HepG2 (cell line): ENCODE measurements at regions not wholly inside any gene's neighbourhood (a gene's known extent, or its start where the extent isn't known, plus 50 kb on each side); places are given as distances from the start of the nearest gene placed in this dataset.

ENCODE experiments used
- ATAC-seq: fragments of 200-7000 bp; cut with Tn5 transposase; 3 replicates; pipeline ENCODE4 v1.9.1; 2020; ENCODE audit warnings: mild to moderate bottlenecking, moderate library complexity
- BruUV-seq: library from RNA; stranded (reverse); fragments of 400-500 nt; replicated peaks from 2 replicates; lab custom pipeline; 2021; lab: Mats Ljungman, UMichigan
- CTCF ChIA-PET: fragments of 300-600 bp; formaldehyde crosslinking; extraction: SDS; loops from one replicate; lab custom pipeline; 2021; ENCODE audit warnings: low total read pairs, inconsistent platforms, low intra/inter-chr PET ratio; lab: Yijun Ruan, JAX
- POLR2A ChIA-PET: fragments of 350-600 bp; sonication (Branson Sonifier 250); formaldehyde crosslinking; loops from one replicate; lab custom pipeline; 2020; ENCODE audit warnings: antibody characterized with exemption, inconsistent platforms; lab: Yijun Ruan, JAX
- DNase-seq: peaks from one replicate; pipeline ENCODE4 v3.0.0-alpha.2; 2015; ENCODE audit warnings: low spot score
- FAIRE-seq: peaks from 3 replicates; lab custom pipeline; 2011; peaks lifted over from hg19 to GRCh38; lab: Jason Lieb, UNC
- H2AFZ ChIP-seq: one replicate; pipeline ENCODE4 v1.6.1; 2011; ENCODE audit warnings: low read length, inconsistent platforms
- H3K27ac ChIP-seq: fragments of 300-600 bp; 3 replicates; pipeline ENCODE4 v1.8.0; 2011; ENCODE audit warnings: mixed run types, mild to moderate bottlenecking, mixed read lengths, low read length, inconsistent platforms; ENCODE audit not compliant: insufficient read depth; ENCODE audit errors: extremely low read length
- H3K27me3 ChIP-seq, 2 experiments: fragments of 200-600 bp in 1 of 2; 2 replicates in 1 of 2; 3 replicates in 1 of 2; pipeline versions ENCODE4 v1.6.0 to v1.8.0; 2011; ENCODE audit warnings: low read length in 2 of 2, mild to moderate bottlenecking in 2 of 2, moderate library complexity in 2 of 2, inconsistent platforms in 1 of 2; ENCODE audit not compliant: insufficient read depth in 2 of 2, control insufficient read depth in 1 of 2
- H3K36me3 ChIP-seq, 2 experiments: fragments of 200-600 bp in 1 of 2; replicated peaks in 1 of 2; 2 replicates in 1 of 2; 3 replicates in 1 of 2; pipeline versions ENCODE4 v1.5.1 to v1.8.0; 2011; ENCODE audit warnings: low read length in 2 of 2, inconsistent platforms in 1 of 2; ENCODE audit not compliant: insufficient read depth in 2 of 2, control insufficient read depth in 1 of 2
- H3K4me1 ChIP-seq: 2 replicates; pipeline ENCODE4 v1.5.1; 2012; ENCODE audit warnings: low read length, inconsistent platforms; ENCODE audit not compliant: insufficient read depth
- H3K4me2 ChIP-seq: 2 replicates; pipeline ENCODE4 v1.6.0; 2011; ENCODE audit warnings: low read depth, low read length, inconsistent platforms
- H3K4me3 ChIP-seq, 3 experiments: fragments of 200-600 bp in 1 of 3; sonication (generic), shearing (Covaris generic) in 1 of 3; replicated peaks in 1 of 3; 2 replicates each; pipeline ENCODE4 v1.5.1; 2011 to 2016; ENCODE audit warnings: low read length in 3 of 3, inconsistent platforms in 2 of 3, low read depth in 2 of 3, mild to moderate bottlenecking in 2 of 3, control low read depth in 1 of 3, mixed read lengths in 1 of 3; ENCODE audit not compliant: insufficient read depth in 1 of 3
- H3K79me2 ChIP-seq: one replicate; pipeline ENCODE4 v1.6.1; 2011; ENCODE audit warnings: low read length, inconsistent platforms; ENCODE audit not compliant: insufficient read depth
- H3K9ac ChIP-seq: 2 replicates; pipeline ENCODE4 v1.6.0; 2011; ENCODE audit warnings: mild to moderate bottlenecking, low read depth, low read length, inconsistent platforms; ENCODE audit not compliant: insufficient read depth
- H3K9me3 ChIP-seq: 2 replicates; pipeline ENCODE4 v1.5.1; 2012; ENCODE audit warnings: mild to moderate bottlenecking, low read length
- H4K20me1 ChIP-seq: 2 replicates; pipeline ENCODE4 v1.6.0; 2011; ENCODE audit warnings: inconsistent platforms, mild to moderate bottlenecking, low read length, moderate library complexity; ENCODE audit not compliant: insufficient read depth
- ATF7 ChIP-seq, 2 experiments: fragments of 450-650 bp in 1 of 2; sonication (generic) in 1 of 2; formaldehyde crosslinking in 1 of 2; IDR thresholded peaks; 2 replicates each; pipeline versions ENCODE4 v1.4.0 to v1.6.1; 2016 to 2020; ENCODE audit warnings: antibody characterized with exemption in 1 of 2, mild to moderate bottlenecking in 1 of 2, missing genetic modification reagents in 1 of 2
- CEBPB ChIP-seq: IDR thresholded peaks from 2 replicates; pipeline ENCODE4 v1.6.1; 2011; ENCODE audit warnings: low read depth, low read length, improper control_type of control experiment, borderline replicate concordance
- GABPA ChIP-seq, 2 experiments: IDR thresholded peaks; 2 replicates each; pipeline ENCODE4 v1.6.1; 2011 to 2016; ENCODE audit warnings: low read depth in 2 of 2, low read length in 1 of 2, missing biosample characterization in 1 of 2, missing genetic modification characterization in 1 of 2
- MIER2 ChIP-seq: IDR thresholded peaks from 2 replicates; pipeline ENCODE4 v1.6.1; 2016; ENCODE audit warnings: missing biosample characterization, missing genetic modification reagents
- NCOA2 ChIP-seq: sonication (generic); formaldehyde crosslinking; IDR thresholded peaks from 2 replicates; pipeline ENCODE4 v1.8.0; 2022; ENCODE audit warnings: inconsistent platforms
- NCOA5 ChIP-seq: sonication (generic); formaldehyde crosslinking; IDR thresholded peaks from 2 replicates; pipeline ENCODE4 v1.4.0; 2020; ENCODE audit warnings: missing genetic modification reagents
- ZBTB25 ChIP-seq: IDR thresholded peaks from 2 replicates; pipeline ENCODE4 v1.6.1; 2018; ENCODE audit warnings: missing genetic modification reagents
- ZNF432 ChIP-seq: sonication (generic); formaldehyde crosslinking; IDR thresholded peaks from 2 replicates; pipeline ENCODE4 v1.5.0; 2020; ENCODE audit warnings: missing genetic modification reagents, mild to moderate bottlenecking, borderline replicate concordance
- ZNF572 ChIP-seq: sonication (generic); formaldehyde crosslinking; IDR thresholded peaks from 2 replicates; pipeline ENCODE4 v1.5.1; 2020; ENCODE audit warnings: mild to moderate bottlenecking, missing genetic modification reagents
- ZNF788 ChIP-seq: sonication (generic); formaldehyde crosslinking; IDR thresholded peaks from 2 replicates; pipeline ENCODE4 v1.5.0; 2020; ENCODE audit warnings: mild to moderate bottlenecking, missing genetic modification reagents, borderline replicate concordance
- ZSCAN9 ChIP-seq: IDR thresholded peaks from 2 replicates; pipeline ENCODE4 v1.6.1; 2016; ENCODE audit warnings: borderline replicate concordance
- WGBS: methylation state at CpG from one replicate; pipeline ENCODE4 v1.1.6; 2017; ENCODE audit warnings: low lambda C conversion rate; 5-methylcytosine and 5-hydroxymethylcytosine counted together
- in situ Hi-C: cut with HindIII; loops from 2 replicates; pipeline ENCODE4 v1.10.0; 2017; ENCODE audit warnings: low pct_unique_long_range_greater_than_20kb; ENCODE audit not compliant: extremely low pct_ligation_motif_present
- intact Hi-C: fragments of 100-400 bp; cut with micrococcal nuclease; formaldehyde crosslinking; loops from one replicate; pipeline ENCODE4 v1.10.0; 2022; ENCODE audit not compliant: unreplicated experiment

DNA sequence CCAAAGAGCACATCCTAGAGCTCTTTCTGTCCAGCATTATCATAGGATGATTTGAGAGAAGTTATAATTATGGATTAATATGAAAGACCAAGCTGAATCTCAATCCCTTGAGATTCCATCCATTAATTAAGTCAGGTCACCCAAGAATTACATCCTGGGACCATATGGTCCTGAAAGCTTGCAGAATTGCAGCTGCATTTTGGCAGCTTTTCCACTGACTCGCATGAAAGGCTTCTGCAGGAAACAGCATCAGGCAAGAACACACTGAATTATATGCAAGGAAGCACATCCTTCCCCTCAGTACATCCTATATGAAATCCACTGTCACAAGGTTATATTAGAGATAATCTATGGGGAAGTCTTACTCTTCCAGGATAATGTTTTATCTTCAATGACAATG is 109.1 kb upstream of the CTNND2 start (continued):
- no peak for TF ChIP-seq ZBTB25 (CRISPR knock-in tag)
- no peak for TF ChIP-seq ZSCAN9 (CRISPR knock-in tag)
- TF ChIP-seq NCOA5 (CRISPR knock-in tag), result no peak
- TF ChIP-seq, all 625 proteins: peak for 0

DNA sequence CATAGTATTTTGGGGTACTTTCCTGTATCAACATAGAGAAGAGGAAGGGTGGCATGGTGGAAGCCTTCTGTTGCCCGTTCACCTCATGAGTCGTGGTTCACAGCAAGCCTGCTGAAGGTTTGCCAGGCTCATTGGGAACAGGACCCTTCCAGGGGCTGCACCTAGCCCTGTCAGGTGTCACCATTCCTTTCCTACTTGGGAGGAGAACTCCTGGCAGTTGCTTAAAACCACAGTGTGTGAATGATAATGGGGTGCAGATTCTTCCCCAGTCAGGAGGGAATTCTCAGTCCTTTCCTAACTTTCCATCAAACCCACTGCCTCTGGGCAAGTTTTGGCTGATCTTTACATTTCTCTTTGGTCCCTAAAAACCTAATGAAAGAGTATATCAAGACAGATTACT is 99.4 kb upstream of the CTNND2 start:
- FAIRE-seq, result no peak
- no TSS peak for BruUV-seq

DNA sequence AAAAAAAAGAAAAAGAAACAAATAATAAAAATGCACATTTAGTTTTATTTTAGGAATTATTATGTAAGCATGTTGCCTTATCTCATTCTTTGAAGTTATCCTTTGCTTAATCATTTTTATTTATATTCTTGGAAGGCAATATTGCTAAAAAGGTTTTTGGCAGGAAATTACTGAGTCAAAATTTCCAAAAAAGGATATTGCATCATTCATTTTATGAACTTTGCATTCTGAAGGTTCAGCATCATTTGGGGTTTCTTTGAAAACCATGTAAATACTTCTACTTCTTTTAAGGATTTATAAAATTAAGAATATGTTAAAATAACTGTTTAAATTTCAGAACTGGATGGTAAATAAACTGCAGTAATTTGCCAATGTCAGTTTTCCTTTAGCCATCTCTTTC is 94.2 kb upstream of the CTNND2 start:
- peak; percentile 25; the same call in 1 of the 2 replicates for TF ChIP-seq ATF7 (IDR thresholded peaks at IDR 0.05)
- no peak for TF ChIP-seq ATF7 (CRISPR knock-in tag; IDR thresholded peaks at IDR 0.05)
- TF ChIP-seq NCOA2 (CRISPR knock-in tag), result no peak
- TF ChIP-seq CEBPB, result peak; percentile 22; the same call in 1 of the 2 replicates
- TF ChIP-seq GABPA (IDR thresholded peaks at IDR 0.05; ENCODE audit: low read depth, low read length), result no peak
- TF ChIP-seq GABPA (CRISPR knock-in tag; IDR thresholded peaks at IDR 0.05; ENCODE audit: low read depth), result no peak
- TF ChIP-seq, all 625 proteins: peak for 2
- no TSS peak for BruUV-seq
- Histone ChIP-seq H3K27ac (no peak overlapping the region), H3K79me2 (no peaks in the 10 kb centered on the region), H3K36me3 (no peaks in the 10 kb centered on the region), H3K4me1 (no peaks in the 10 kb centered on the region), H3K4me2 (no peak overlapping the region), H3K27me3 (no peaks in the 10 kb centered on the region), H4K20me1 (no peaks in the 10 kb centered on the region), H2AFZ (no peak overlapping the region), H3K9me3 (peaks cover 41% of the 10 kb centered on the region), H3K9ac (no peak overlapping the region), H3K4me3 (no peak overlapping the region)
- FAIRE-seq, result no peak
- in situ Hi-C loops, result no loop called here
- intact Hi-C loops, result no loop called here
- DNase-seq, result no peak
- no peak for ATAC-seq
- CTCF ChIA-PET, result no interaction called here
- POLR2A ChIA-PET, result no interaction called here

More for the DNA sequence above, 99.4 kb upstream of the CTNND2 start:
- no peaks in the 10 kb centered on the region for H3K36me3 ChIP-seq
- peaks cover 31% of the 10 kb centered on the region for H3K9me3 ChIP-seq
- no peak overlapping the region for H3K27ac ChIP-seq
- H2AFZ ChIP-seq, result no peak overlapping the region
- TF ChIP-seq MIER2 (no peak), ZNF572 (CRISPR knock-in tag) (no peak), ZNF788 (CRISPR knock-in tag) (no peak), ZNF432 (CRISPR knock-in tag) (no peak)
- intact Hi-C loops (no loop called here), in situ Hi-C loops (loop anchor here (25.0 kb wide), 1 partner anchor 741 kb away; no protein-coding TSS in a partner anchor)
- no peaks in the 10 kb centered on the region for H3K4me1 ChIP-seq
- CTCF ChIA-PET, result no interaction called here
- ATAC-seq (no peak), DNase-seq (no peak)
- H3K4me3 ChIP-seq, result no peak overlapping the region
- no CpG with 5 or more reads among the region's 2 CpGs for WGBS
- H4K20me1 ChIP-seq, result no peaks in the 10 kb centered on the region
- POLR2A ChIA-PET, result no interaction called here
- no peaks in the 10 kb centered on the region for H3K79me2 ChIP-seq
- H3K4me2 ChIP-seq, result no peak overlapping the region
- H3K27me3 ChIP-seq, result no peaks in the 10 kb centered on the region
- H3K9ac ChIP-seq, result no peak overlapping the region
